ENCODE measurements at regions not wholly inside any gene's neighbourhood (a gene's known extent, or its start where the extent isn't known, plus 50 kb on each side); places are given as distances from the start of the nearest gene placed in this dataset.

GRCh38 chr3:98709441-98709840, 53.7 kb upstream of the ST3GAL6 start:
- Histone ChIP-seq H3K79me2 (ENCODE audit: insufficient read depth, low read length) (no peaks in the 10 kb centered on the region), H3K4me3 (replicated peaks in 1 of 3; ENCODE audit: insufficient read depth in 1 of 3, low read depth in 2 of 3, low read length in 3 of 3) (no peak overlapping the region), H3K27me3 (ENCODE audit: control insufficient read depth in 1 of 2, insufficient read depth in 2 of 2, low read length in 2 of 2) (no peaks in the 10 kb centered on the region; a peak in 1 of 5 replicates), H3K36me3 (replicated peaks in 1 of 2; ENCODE audit: control insufficient read depth in 1 of 2, insufficient read depth in 2 of 2, low read length in 2 of 2) (no peaks in the 10 kb centered on the region), H3K27ac (ENCODE audit: extremely low read length, insufficient read depth, low read length) (no peak overlapping the region), H3K9me3 (ENCODE audit: low read length) (no peaks in the 10 kb centered on the region), H4K20me1 (ENCODE audit: insufficient read depth, low read length) (no peaks in the 10 kb centered on the region), H3K4me1 (ENCODE audit: insufficient read depth, low read length) (peaks cover 7% of the 10 kb centered on the region; the same call in 1 of the 2 replicates), H2AFZ (ENCODE audit: low read length) (no peak overlapping the region), H3K9ac (ENCODE audit: insufficient read depth, low read depth, low read length) (no peak overlapping the region), H3K4me2 (ENCODE audit: low read depth, low read length) (no peak overlapping the region)
- TF ChIP-seq BRCA1 (CRISPR knock-in tag; IDR thresholded peaks at IDR 0.05), result no peak
- no peak for TF ChIP-seq CHD4 (IDR thresholded peaks at IDR 0.05; ENCODE audit: borderline replicate concordance, low read length)
- no peak for TF ChIP-seq ZNF567 (CRISPR knock-in tag; IDR thresholded peaks at IDR 0.05; ENCODE audit: borderline replicate concordance)
- TF ChIP-seq, protein P1, sequence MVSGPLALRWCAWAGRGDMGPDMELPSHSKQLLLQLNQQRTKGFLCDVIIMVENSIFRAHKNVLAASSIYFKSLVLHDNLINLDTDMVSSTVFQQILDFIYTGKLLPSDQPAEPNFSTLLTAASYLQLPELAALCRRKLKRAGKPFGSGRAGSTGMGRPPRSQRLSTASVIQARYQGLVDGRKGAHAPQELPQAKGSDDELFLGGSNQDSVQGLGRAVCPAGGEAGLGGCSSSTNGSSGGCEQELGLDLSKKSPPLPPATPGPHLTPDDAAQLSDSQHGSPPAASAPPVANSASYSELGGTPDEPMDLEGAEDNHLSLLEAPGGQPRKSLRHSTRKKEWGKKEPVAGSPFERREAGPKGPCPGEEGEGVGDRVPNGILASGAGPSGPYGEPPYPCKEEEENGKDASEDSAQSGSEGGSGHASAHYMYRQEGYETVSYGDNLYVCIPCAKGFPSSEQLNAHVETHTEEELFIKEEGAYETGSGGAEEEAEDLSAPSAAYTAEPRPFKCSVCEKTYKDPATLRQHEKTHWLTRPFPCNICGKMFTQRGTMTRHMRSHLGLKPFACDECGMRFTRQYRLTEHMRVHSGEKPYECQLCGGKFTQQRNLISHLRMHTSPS (CRISPR knock-in tag; IDR thresholded peaks at IDR 0.05; ENCODE audit: low read depth), result no peak
- no peak for TF ChIP-seq ARNT2 (CRISPR knock-in tag; IDR thresholded peaks at IDR 0.05; ENCODE audit: low read depth)
- no peak for TF ChIP-seq BHLHE40 (IDR thresholded peaks at IDR 0.05; ENCODE audit: low read length)
- TF ChIP-seq SMAD3 (CRISPR knock-in tag; IDR thresholded peaks at IDR 0.05), result no peak
- TF ChIP-seq, protein P2, sequence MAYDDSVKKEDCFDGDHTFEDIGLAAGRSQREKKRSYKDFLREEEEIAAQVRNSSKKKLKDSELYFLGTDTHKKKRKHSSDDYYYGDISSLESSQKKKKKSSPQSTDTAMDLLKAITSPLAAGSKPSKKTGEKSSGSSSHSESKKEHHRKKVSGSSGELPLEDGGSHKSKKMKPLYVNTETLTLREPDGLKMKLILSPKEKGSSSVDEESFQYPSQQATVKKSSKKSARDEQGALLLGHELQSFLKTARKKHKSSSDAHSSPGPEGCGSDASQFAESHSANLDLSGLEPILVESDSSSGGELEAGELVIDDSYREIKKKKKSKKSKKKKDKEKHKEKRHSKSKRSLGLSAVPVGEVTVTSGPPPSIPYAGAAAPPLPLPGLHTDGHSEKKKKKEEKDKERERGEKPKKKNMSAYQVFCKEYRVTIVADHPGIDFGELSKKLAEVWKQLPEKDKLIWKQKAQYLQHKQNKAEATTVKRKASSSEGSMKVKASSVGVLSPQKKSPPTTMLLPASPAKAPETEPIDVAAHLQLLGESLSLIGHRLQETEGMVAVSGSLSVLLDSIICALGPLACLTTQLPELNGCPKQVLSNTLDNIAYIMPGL (CRISPR knock-in tag; IDR thresholded peaks at IDR 0.05; ENCODE audit: borderline replicate concordance in 1 of 2, low read depth in 1 of 2), result no peak
- ChIA-PET CTCF (ENCODE audit: low intra/inter-chr PET ratio, low total read pairs) (no interaction called here), POLR2A (interaction anchor here (0.7 kb wide), 1 partner anchor 18 kb away, joined by 3 read pairs; no protein-coding TSS in a partner anchor)
- in situ Hi-C loops (cut with HindIII; ENCODE audit: extremely low pct_ligation_motif_present, low pct_unique_long_range_greater_than_20kb), result no loop called here
- DNase-seq (ENCODE audit: low spot score) (no peak), FAIRE-seq (no peak), ATAC-seq (no peak)
- intact Hi-C loops (cut with micrococcal nuclease; ENCODE audit: unreplicated experiment), result no loop called here
- BruUV-seq (replicated peaks), result no TSS peak
- WGBS (ENCODE audit: low lambda C conversion rate), result 4% methylated on average over 1 of the region's 1 CpG

All from HepG2 (cell line).